K562 (cell line): ENCODE measurements at regions not wholly inside any gene's neighbourhood (a gene's known extent, or its start where the extent isn't known, plus 50 kb on each side); places are given as distances from the start of the nearest gene placed in this dataset.

Experiments used
- ATAC-seq: fragments of 200-7000 bp; cut with Tn5 transposase; 3 replicates; pipeline ENCODE4 v1.9.1; 2020; ENCODE audit warnings: moderate library complexity
- BruUV-seq: library from RNA; stranded (reverse); fragments of 400-500 nt; replicated peaks from 2 replicates; lab custom pipeline; 2021; lab: Mats Ljungman, UMichigan
- CTCF ChIA-PET: fragments of 300-600 bp; formaldehyde crosslinking; extraction: SDS; loops from one replicate; lab custom pipeline; 2021; ENCODE audit warnings: low intra/inter-chr PET ratio; lab: Yijun Ruan, JAX
- POLR2A ChIA-PET: fragments of 300-600, 350-650 bp; sonication (Branson Sonifier 250); formaldehyde crosslinking; extraction: SDS; loops from one replicate; lab custom pipeline; 2021; ENCODE audit warnings: antibody characterized with exemption, inconsistent platforms; lab: Yijun Ruan, JAX
- DNase-seq, 4 experiments: peaks; one replicate each; pipeline versions ENCODE4 v3.0.0 to v3.0.0-alpha.2; 2011 to 2018; ENCODE audit warnings: low spot score in 3 of 4, mixed read lengths in 3 of 4; ENCODE audit errors: extremely low read depth in 1 of 4
- FAIRE-seq: peaks from 2 replicates; lab custom pipeline; 2011; peaks lifted over from hg19 to GRCh38; lab: Jason Lieb, UNC
- H2AFZ ChIP-seq: 2 replicates; pipeline ENCODE4 v1.6.0; 2011; ENCODE audit warnings: low read depth, low read length, control low read depth, inconsistent platforms
- H3K27ac ChIP-seq: fragments of 200-600 bp; 3 replicates; pipeline ENCODE4 v1.8.0; 2011; ENCODE audit warnings: low read depth, mild to moderate bottlenecking, control low read depth, inconsistent platforms, low read length, moderate library complexity, mixed read lengths; ENCODE audit errors: extremely low read depth
- H3K27me3 ChIP-seq, 2 experiments: fragments of 300-600 bp in 1 of 2; 2 replicates in 1 of 2; 3 replicates in 1 of 2; pipeline versions ENCODE4 v1.6.0 to v1.8.0; 2011; ENCODE audit warnings: inconsistent platforms in 2 of 2, low read length in 2 of 2, mild to moderate bottlenecking in 1 of 2, mixed read lengths in 1 of 2, moderate library complexity in 1 of 2; ENCODE audit not compliant: control insufficient read depth in 2 of 2, insufficient read depth in 2 of 2
- H3K36me3 ChIP-seq: fragments of 300-600 bp; 3 replicates; pipeline ENCODE4 v1.8.0; 2011; ENCODE audit warnings: mild to moderate bottlenecking, low read length, inconsistent platforms; ENCODE audit not compliant: control insufficient read depth, insufficient read depth
- H3K4me1 ChIP-seq, 2 experiments: fragments of 200-600 bp in 1 of 2; replicated peaks in 1 of 2; 2 replicates in 1 of 2; 3 replicates in 1 of 2; pipeline versions ENCODE4 v1.5.1 to v1.8.0; 2011; ENCODE audit warnings: inconsistent platforms in 2 of 2, low read length in 2 of 2, mild to moderate bottlenecking in 1 of 2, mixed read lengths in 1 of 2, moderate library complexity in 1 of 2; ENCODE audit not compliant: control insufficient read depth in 2 of 2, insufficient read depth in 2 of 2
- H3K4me2 ChIP-seq: 2 replicates; pipeline ENCODE4 v1.6.1; 2011; ENCODE audit warnings: low read length, control low read depth, inconsistent platforms, mixed read lengths; ENCODE audit not compliant: insufficient read depth
- H3K4me3 ChIP-seq: fragments of 200-600 bp; sonication (generic), shearing (Covaris generic); 2 replicates; pipeline ENCODE4 v1.5.1; 2016; ENCODE audit warnings: control low read depth, inconsistent platforms
- H3K79me2 ChIP-seq: fragments of 200-600 bp; 3 replicates; pipeline ENCODE4 v1.8.0; 2011; ENCODE audit warnings: low read length, inconsistent platforms; ENCODE audit not compliant: control insufficient read depth, insufficient read depth
- H3K9ac ChIP-seq, 2 experiments: 2 replicates each; pipeline versions ENCODE4 v1.6.0 to v1.6.1; 2011; ENCODE audit warnings: low read depth in 2 of 2, low read length in 2 of 2, control low read depth in 1 of 2, inconsistent platforms in 1 of 2, mild to moderate bottlenecking in 1 of 2, mixed read lengths in 1 of 2; ENCODE audit not compliant: insufficient read depth in 1 of 2
- H3K9me1 ChIP-seq: one replicate; pipeline ENCODE4 v1.6.0; 2011; ENCODE audit warnings: inconsistent platforms, mild to moderate bottlenecking, low read length, moderate library complexity; ENCODE audit not compliant: control insufficient read depth, insufficient read depth
- H3K9me3 ChIP-seq: replicated peaks from 2 replicates; pipeline ENCODE4 v1.5.1; 2011; ENCODE audit warnings: low read depth, low read length, inconsistent platforms; ENCODE audit not compliant: control insufficient read depth, insufficient read depth
- H4K20me1 ChIP-seq: replicated peaks from 2 replicates; pipeline ENCODE4 v1.6.1; 2011; ENCODE audit warnings: low read length, inconsistent platforms, mixed read lengths; ENCODE audit not compliant: control insufficient read depth, insufficient read depth
- BMI1 ChIP-seq: fragments of 150-350 bp; IDR thresholded peaks from 2 replicates; pipeline ENCODE4 v1.6.1; 2014; ENCODE audit warnings: low read length
- CHD4 ChIP-seq: fragments of 200-600 bp; sonication (generic); IDR thresholded peaks from 3 replicates; pipeline ENCODE4 v1.6.1; 2012; ENCODE audit warnings: low read depth, mild to moderate bottlenecking, mixed read lengths, low read length, inconsistent platforms; ENCODE audit not compliant: insufficient read depth, insufficient replicate concordance, poor library complexity, severe bottlenecking
- CREBBP ChIP-seq: IDR thresholded peaks from one replicate; pipeline ENCODE4 v1.6.1; 2012; ENCODE audit warnings: low read depth, mild to moderate bottlenecking, control low read depth, inconsistent platforms, low read length
- HOMEZ ChIP-seq: fragments of 250-450 bp; sonication (Bioruptor Pico); IDR thresholded peaks from 2 replicates; pipeline ENCODE4 v1.4.0; 2020; ENCODE audit warnings: mild to moderate bottlenecking, moderate library complexity
- MYC ChIP-seq, 2 experiments: fragments of 250-450 bp in 1 of 2; sonication (Bioruptor Pico) in 1 of 2; IDR thresholded peaks; 2 replicates each; pipeline versions ENCODE4 v1.5.1 to v1.6.1; 2012 to 2021; ENCODE audit warnings: low read depth in 2 of 2, borderline replicate concordance in 1 of 2, improper control_type of control experiment in 1 of 2, low read length in 1 of 2, mild to moderate bottlenecking in 1 of 2, moderate library complexity in 1 of 2
- PYGO2 ChIP-seq: fragments of 450-650 bp; IDR thresholded peaks from 2 replicates; pipeline ENCODE4 v1.6.1; 2016; ENCODE audit warnings: mild to moderate bottlenecking, missing genetic modification characterization, moderate library complexity, missing compliant biosample characterization
- RAD21 ChIP-seq, 2 experiments: fragments of 250-450 bp in 1 of 2; fragments of 450-650 bp in 1 of 2; sonication (Bioruptor Pico) in 1 of 2; formaldehyde crosslinking in 1 of 2; IDR thresholded peaks in 1 of 2; conservative IDR thresholded peaks in 1 of 2; 2 replicates each; pipeline versions ENCODE4 v1.4.0 to v1.8.0; 2020 to 2022; ENCODE audit warnings: mild to moderate bottlenecking in 2 of 2, moderate library complexity in 1 of 2
- TAF15 ChIP-seq: fragments of 200-400 bp; formaldehyde crosslinking; IDR thresholded peaks from 2 replicates; pipeline ENCODE4 v1.6.1; 2017; ENCODE audit warnings: mild to moderate bottlenecking, low read depth, low read length, moderate library complexity
- ZNF318 ChIP-seq, 2 experiments: fragments of 450-650 bp; IDR thresholded peaks; 2 replicates each; pipeline ENCODE4 v1.6.1; 2016; ENCODE audit warnings: mild to moderate bottlenecking in 2 of 2, borderline replicate concordance in 1 of 2, low read depth in 1 of 2, moderate library complexity in 1 of 2
- WGBS: fragments of 100-300 bp; shearing (Covaris generic); methylation state at CpG from one replicate; pipeline ENCODE4 v1.1.6; 2016; ENCODE audit warnings: low coverage, mixed read lengths; ENCODE audit not compliant: insufficient coverage; ENCODE audit errors: missing lambda C conversion rate; 5-methylcytosine and 5-hydroxymethylcytosine counted together
- in situ Hi-C: fragments of 300-500 bp; cut with MboI; formaldehyde crosslinking; loops from 4 replicates; pipeline ENCODE4 v1.15.0; 2018; ENCODE audit warnings: inconsistent platforms, mixed read lengths
- intact Hi-C: fragments of 100-400 bp; cut with micrococcal nuclease; formaldehyde crosslinking; loops from 2 replicates; pipeline ENCODE4 v1.14.2; 2022

GRCh38 chr17:36671144-36671543 is 69.8 kb downstream of the MRM1 start (continued):
- no peak for TF ChIP-seq PYGO2 (tag)
- no peak for TF ChIP-seq BMI1
- TF ChIP-seq TAF15: no peak
- no peak for TF ChIP-seq RAD21 (CRISPR knock-in tag; conservative IDR thresholded peaks at IDR 0.05 in 1 of 2, IDR thresholded peaks at IDR 0.05 in 1 of 2)
- TF ChIP-seq CHD4: no peak
- TF ChIP-seq, all 486 proteins: peak for 0

- ChIA-PET POLR2A (no interaction called here), CTCF (no interaction called here)
- intact Hi-C loops: no loop called here
- TF ChIP-seq MYC (IDR thresholded peaks at IDR 0.05; ENCODE audit: low read depth, low read length) (no peak), MYC (CRISPR knock-in tag; IDR thresholded peaks at IDR 0.05; ENCODE audit: borderline replicate concordance, low read depth) (no peak), CREBBP (no peak), HOMEZ (CRISPR knock-in tag) (no peak), ZNF318 (IDR thresholded peaks at IDR 0.05; ENCODE audit: borderline replicate concordance in 1 of 2, low read depth in 1 of 2) (no peak)
- ATAC-seq: no peak
- Histone ChIP-seq H3K79me2 (no peaks in the 10 kb centered on the region), H3K9ac (no peak overlapping the region), H3K27ac (no peak overlapping the region), H4K20me1 (peaks cover 9% of the 10 kb centered on the region; the same call in 1 of the 2 replicates), H3K9me1 (no peaks in the 10 kb centered on the region), H2AFZ (no peak overlapping the region), H3K4me3 (no peak overlapping the region), H3K27me3 (peaks cover 11 to 50% of the 10 kb centered on the region in 2 experiments; a peak in 4 of 5 replicates), H3K4me1 (no peaks in the 10 kb centered on the region), H3K9me3 (no peaks in the 10 kb centered on the region), H3K36me3 (no peaks in the 10 kb centered on the region), H3K4me2 (no peak overlapping the region)
- no peak for DNase-seq
- in situ Hi-C loops: no loop called here
- 2% methylated on average over 7 of the region's 7 CpGs for WGBS
- BruUV-seq: no TSS peak
- FAIRE-seq: no peak
Observed at GRCh38 chr17:36672403-36672918, 71.1 kb downstream of the MRM1 start.
